ENCODE measurements at regions not wholly inside any gene's neighbourhood (a gene's known extent, or its start where the extent isn't known, plus 50 kb on each side); places are given as distances from the start of the nearest gene placed in this dataset.

DNA sequence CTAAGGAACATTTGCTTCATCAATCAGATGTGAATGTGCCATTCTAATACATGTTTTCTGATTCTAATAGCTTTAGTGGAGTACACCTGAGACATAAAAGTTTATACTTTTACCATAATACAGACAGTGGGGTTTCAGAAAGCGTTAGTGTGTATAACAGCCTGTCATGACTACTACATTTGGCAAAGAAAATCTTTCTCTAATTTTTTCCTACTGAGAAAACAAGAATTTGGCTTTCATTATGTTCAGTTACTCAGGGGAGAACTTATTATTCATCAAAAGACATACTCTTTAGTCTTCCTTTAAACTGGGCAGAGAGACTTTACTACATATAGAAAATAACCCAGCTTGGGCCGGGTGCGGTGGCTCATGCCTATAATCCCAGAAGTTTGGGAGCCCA lies 104.9 kb downstream of the PCDH18 start:
- peak in 1 of 2 donors; percentile 5 for DNase-seq (ENCODE audit: low read depth in 2 of 2)
- TF ChIP-seq, protein P1, sequence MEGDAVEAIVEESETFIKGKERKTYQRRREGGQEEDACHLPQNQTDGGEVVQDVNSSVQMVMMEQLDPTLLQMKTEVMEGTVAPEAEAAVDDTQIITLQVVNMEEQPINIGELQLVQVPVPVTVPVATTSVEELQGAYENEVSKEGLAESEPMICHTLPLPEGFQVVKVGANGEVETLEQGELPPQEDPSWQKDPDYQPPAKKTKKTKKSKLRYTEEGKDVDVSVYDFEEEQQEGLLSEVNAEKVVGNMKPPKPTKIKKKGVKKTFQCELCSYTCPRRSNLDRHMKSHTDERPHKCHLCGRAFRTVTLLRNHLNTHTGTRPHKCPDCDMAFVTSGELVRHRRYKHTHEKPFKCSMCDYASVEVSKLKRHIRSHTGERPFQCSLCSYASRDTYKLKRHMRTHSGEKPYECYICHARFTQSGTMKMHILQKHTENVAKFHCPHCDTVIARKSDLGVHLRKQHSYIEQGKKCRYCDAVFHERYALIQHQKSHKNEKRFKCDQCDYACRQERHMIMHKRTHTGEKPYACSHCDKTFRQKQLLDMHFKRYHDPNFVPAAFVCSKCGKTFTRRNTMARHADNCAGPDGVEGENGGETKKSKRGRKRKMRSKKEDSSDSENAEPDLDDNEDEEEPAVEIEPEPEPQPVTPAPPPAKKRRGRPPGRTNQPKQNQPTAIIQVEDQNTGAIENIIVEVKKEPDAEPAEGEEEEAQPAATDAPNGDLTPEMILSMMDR (IDR thresholded peaks at IDR 0.05; ENCODE audit: low read depth, low read length) = no peak
- H3K4me3 ChIP-seq (replicated peaks in 1 of 2; ENCODE audit: low read depth in 2 of 2, low read length in 2 of 2) = no peak overlapping the region

DNA sequence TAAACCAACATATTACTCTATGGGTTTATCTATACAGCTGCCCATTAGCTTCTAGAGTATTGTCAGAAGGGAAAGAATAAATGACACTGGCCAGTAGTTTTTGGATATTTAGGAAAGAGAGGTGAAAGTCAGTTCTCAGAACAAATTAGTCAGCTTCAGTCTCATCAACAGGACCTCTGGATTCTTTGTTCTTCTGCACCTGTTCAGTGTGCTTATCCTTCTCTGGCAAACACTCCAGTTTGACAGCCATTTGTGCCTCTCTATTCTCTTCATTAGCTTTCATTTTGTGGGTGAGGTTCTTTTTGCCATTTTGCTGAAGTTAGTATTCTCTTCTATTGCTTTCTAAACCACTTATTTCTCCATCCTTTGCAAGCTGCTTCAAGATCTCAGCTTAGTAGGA lies 107.0 kb downstream of the PCDH18 start:
- H3K4me3 ChIP-seq (replicated peaks in 1 of 2; ENCODE audit: low read depth in 2 of 2, low read length in 2 of 2) = no peak overlapping the region
- DNase-seq (ENCODE audit: low read depth in 2 of 2) = no peak
- TF ChIP-seq, protein P1 (IDR thresholded peaks at IDR 0.05; ENCODE audit: low read depth, low read length) = no peak

DNA sequence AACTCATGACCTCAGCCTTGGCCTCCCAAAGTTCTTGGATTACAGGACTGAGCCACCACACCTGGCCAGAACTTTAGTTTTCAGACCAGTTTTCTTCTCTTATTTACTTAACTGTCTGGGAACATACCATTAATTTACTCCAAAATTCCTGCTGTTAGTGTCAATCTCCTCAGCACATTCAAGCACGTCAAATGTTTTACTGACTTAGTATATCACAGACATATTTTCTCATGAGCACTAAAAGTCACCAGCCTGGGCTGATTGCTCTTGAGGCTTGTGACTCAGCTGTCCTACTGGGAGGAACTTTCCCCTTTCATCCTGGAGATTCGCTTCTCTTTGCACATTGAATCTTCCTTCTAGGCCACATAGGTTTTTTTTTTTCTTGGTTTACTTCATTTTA lies 109.6 kb downstream of the PCDH18 start:
- TF ChIP-seq, protein P1 (IDR thresholded peaks at IDR 0.05; ENCODE audit: low read depth, low read length) = no peak
- DNase-seq (ENCODE audit: low read depth in 2 of 2) = no peak
- H3K4me3 ChIP-seq (replicated peaks in 1 of 2; ENCODE audit: low read depth in 2 of 2, low read length in 2 of 2) = no peak overlapping the region

DNA sequence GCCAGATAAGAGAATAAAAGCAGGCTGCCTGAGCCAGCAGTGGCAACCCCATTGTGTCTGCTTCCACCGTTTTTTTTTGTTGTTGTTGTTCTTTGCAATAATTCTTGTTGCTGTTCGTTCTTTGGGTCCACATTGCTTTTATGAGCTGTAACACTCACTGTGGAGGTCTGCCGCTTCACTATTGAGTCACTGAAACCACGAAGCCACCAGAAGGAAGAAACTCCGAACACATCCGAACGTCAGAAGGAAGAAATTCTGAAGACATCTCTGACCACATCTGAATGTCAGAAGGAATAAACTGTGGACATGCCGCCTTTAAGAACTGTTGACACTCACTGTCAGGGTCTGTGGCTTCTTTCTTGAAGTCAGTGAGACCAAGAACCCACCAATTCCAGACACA lies 110.5 kb downstream of the PCDH18 start:
- TF ChIP-seq, protein P1 (IDR thresholded peaks at IDR 0.05; ENCODE audit: low read depth, low read length) = no peak
- peak in 1 of 2 donors; percentile 27 for DNase-seq (ENCODE audit: low read depth in 2 of 2)
- H3K4me3 ChIP-seq (replicated peaks in 1 of 2; ENCODE audit: low read depth in 2 of 2, low read length in 2 of 2) = no peak overlapping the region

GRCh38 chr4:137420901-137421396 lies 111.3 kb downstream of the PCDH18 start:
- TF ChIP-seq, protein P1 (IDR thresholded peaks at IDR 0.05; ENCODE audit: low read depth, low read length) = no peak
- no peak overlapping the region for H3K4me3 ChIP-seq (replicated peaks in 1 of 2; ENCODE audit: low read depth in 2 of 2, low read length in 2 of 2)
- DNase-seq (ENCODE audit: low read depth in 2 of 2) = no peak

DNA sequence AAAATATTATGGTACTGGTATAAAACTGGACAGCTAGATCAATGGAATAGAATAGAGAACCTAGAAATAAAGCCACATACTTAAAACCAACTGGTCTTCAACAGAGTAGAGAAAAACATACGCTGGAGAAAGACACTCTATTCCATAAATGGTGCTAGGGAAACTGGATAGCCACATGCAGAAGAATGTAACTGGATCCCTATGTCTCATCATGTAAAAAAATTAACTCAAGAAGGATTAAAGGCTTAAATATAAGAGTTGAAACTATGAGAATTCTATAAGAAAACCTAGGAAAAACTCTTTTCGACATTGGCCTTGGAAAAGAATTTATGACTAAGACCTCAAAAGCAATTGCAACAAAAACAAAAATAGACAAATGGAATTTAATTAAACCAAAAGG lies 114.6 kb downstream of the PCDH18 start:
- DNase-seq (ENCODE audit: low read depth in 2 of 2) = no peak
- H3K4me3 ChIP-seq (replicated peaks in 1 of 2; ENCODE audit: low read depth in 2 of 2, low read length in 2 of 2) = no peak overlapping the region
- TF ChIP-seq, protein P1 (IDR thresholded peaks at IDR 0.05; ENCODE audit: low read depth, low read length) = no peak

DNA sequence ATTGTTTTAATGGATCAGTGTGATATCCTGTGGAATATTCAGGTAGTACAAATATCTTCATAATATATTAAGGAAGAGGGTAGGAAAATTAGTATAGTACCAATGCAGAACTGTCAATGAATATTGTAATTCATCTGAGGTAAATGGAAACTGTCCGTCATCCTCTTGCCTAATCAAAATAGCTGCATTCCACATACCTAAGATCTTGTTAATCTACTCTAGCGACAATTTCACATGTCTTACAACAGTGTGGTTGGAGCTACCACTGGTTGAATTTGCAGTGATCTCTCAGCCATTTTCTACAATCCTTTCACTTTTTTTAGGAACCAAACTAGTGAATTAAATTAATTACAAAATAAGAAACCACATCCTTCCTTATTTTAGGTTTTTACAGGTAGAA lies 117.5 kb downstream of the PCDH18 start:
- TF ChIP-seq, protein P1 (IDR thresholded peaks at IDR 0.05; ENCODE audit: low read depth, low read length) = no peak
- no peak for DNase-seq (ENCODE audit: low read depth in 2 of 2)
- no peak overlapping the region for H3K4me3 ChIP-seq (replicated peaks in 1 of 2; ENCODE audit: low read depth in 2 of 2, low read length in 2 of 2)

Measured in cardiac fibroblast (primary cell).